Astrocyte (in vitro differentiated cells and primary cell): ENCODE measurements at regions not wholly inside any gene's neighbourhood (a gene's known extent, or its start where the extent isn't known, plus 50 kb on each side); places are given as distances from the start of the nearest gene placed in this dataset.
A peak's percentile ranks its signal among the peaks of the same experiment; 100 is the strongest.

Experiments
- CTCF ChIP-seq: IDR thresholded peaks from 2 replicates; pipeline ENCODE4 v1.5.1; 2011; ENCODE audit warnings: low read depth, mild to moderate bottlenecking, inconsistent platforms, low read length, moderate library complexity; ENCODE audit not compliant: insufficient read depth
- EZH2 ChIP-seq: IDR thresholded peaks from 2 replicates; pipeline ENCODE4 v1.6.1; 2012; ENCODE audit warnings: mild to moderate bottlenecking, low read length, inconsistent platforms; ENCODE audit not compliant: insufficient read depth

GRCh38 chr11:116500026-116500946, 272.5 kb downstream of the BUD13 start:
- TF ChIP-seq EZH2 (peak; percentile 39), CTCF (no peak)
